WTC11 (cell line): ENCODE measurements at regions not wholly inside any gene's neighbourhood (a gene's known extent, or its start where the extent isn't known, plus 50 kb on each side); places are given as distances from the start of the nearest gene placed in this dataset.
A peak's percentile ranks its signal among the peaks of the same experiment; 100 is the strongest.

Source experiments
- ATAC-seq: fragments of 200-7000 bp; cut with Tn5 transposase; 2 replicates; pipeline ENCODE4 v1.10.0; 2021; ENCODE audit warnings: mild to moderate bottlenecking, moderate library complexity
- CTCF ChIA-PET: fragments of 300-600 bp; sonication (Branson Sonifier 250); formaldehyde crosslinking; loops from one replicate; lab custom pipeline; 2021; ENCODE audit warnings: antibody characterized with exemption; lab: Charles Lee
- POLR2A ChIA-PET: fragments of 350-600 bp; sonication (Branson Sonifier 250); formaldehyde crosslinking; loops from one replicate; lab custom pipeline; 2021; ENCODE audit warnings: antibody characterized with exemption; lab: Charles Lee
- DNase-seq: peaks from one replicate; pipeline ENCODE4 v3.0.0; 2021; ENCODE audit warnings: low spot score
- H3K27ac Mint-ChIP-seq: 2 replicates; pipeline ENCODE4 v1.8.0; 2021; ENCODE audit warnings: mixed read lengths
- H3K27me3 Mint-ChIP-seq: 2 replicates; pipeline ENCODE4 v1.8.0; 2021; ENCODE audit warnings: low read depth, mild to moderate bottlenecking, moderate library complexity, mixed read lengths
- H3K36me3 Mint-ChIP-seq: 2 replicates; pipeline ENCODE4 v1.8.0; 2021; ENCODE audit warnings: mixed read lengths
- H3K4me1 Mint-ChIP-seq: 2 replicates; pipeline ENCODE4 v1.8.0; 2022; ENCODE audit warnings: mixed read lengths
- H3K4me3 Mint-ChIP-seq: 2 replicates; pipeline ENCODE4 v1.8.0; 2021; ENCODE audit warnings: mild to moderate bottlenecking, moderate library complexity, mixed read lengths
- H3K9me3 Mint-ChIP-seq: 2 replicates; pipeline ENCODE4 v1.8.0; 2021; ENCODE audit warnings: mixed read lengths
- ARID4B ChIP-seq: sonication (generic); formaldehyde crosslinking; IDR thresholded peaks from 2 replicates; pipeline ENCODE4 v1.8.0; 2023; ENCODE audit warnings: missing genetic modification reagents, mild to moderate bottlenecking, borderline replicate concordance
- ATF6 ChIP-seq: sonication (generic); formaldehyde crosslinking; IDR thresholded peaks from 2 replicates; pipeline ENCODE4 v1.8.1; 2023; ENCODE audit warnings: mild to moderate bottlenecking, missing genetic modification reagents
- CREM ChIP-seq: sonication (generic); formaldehyde crosslinking; IDR thresholded peaks from 2 replicates; pipeline ENCODE4 v1.8.1; 2022; ENCODE audit warnings: mild to moderate bottlenecking, missing genetic modification reagents, moderate library complexity
- E2F5 ChIP-seq: sonication (generic); formaldehyde crosslinking; IDR thresholded peaks from 2 replicates; pipeline ENCODE4 v1.8.1; 2022; ENCODE audit warnings: mild to moderate bottlenecking, moderate library complexity, missing genetic modification reagents
- EMX1 ChIP-seq: fragments of 250-450 bp; sonication (Bioruptor Pico); IDR thresholded peaks from 2 replicates; pipeline ENCODE4 v1.8.0; 2021; ENCODE audit warnings: mild to moderate bottlenecking
- FOXJ3 ChIP-seq: sonication (generic); formaldehyde crosslinking; IDR thresholded peaks from 2 replicates; pipeline ENCODE4 v1.9.0; 2021; ENCODE audit warnings: missing genetic modification reagents, mild to moderate bottlenecking, borderline replicate concordance
- GABPB1 ChIP-seq: sonication (generic); formaldehyde crosslinking; IDR thresholded peaks from 2 replicates; pipeline ENCODE4 v1.8.1; 2023; ENCODE audit warnings: mild to moderate bottlenecking, missing genetic modification reagents
- HMGA2 ChIP-seq: fragments of 250-450 bp; sonication (Bioruptor Pico); IDR thresholded peaks from 2 replicates; pipeline ENCODE4 v1.4.0; 2021; ENCODE audit warnings: mild to moderate bottlenecking, moderate library complexity
- MXD4 ChIP-seq: fragments of 250-450 bp; sonication (Bioruptor Pico); IDR thresholded peaks from 2 replicates; pipeline ENCODE4 v1.8.0; 2021; ENCODE audit warnings: mild to moderate bottlenecking, moderate library complexity, borderline replicate concordance
- PRDM15 ChIP-seq: sonication (generic); formaldehyde crosslinking; IDR thresholded peaks from 2 replicates; pipeline ENCODE4 v1.8.0; 2022; ENCODE audit warnings: missing genetic modification reagents
- SP1 ChIP-seq: sonication (generic); formaldehyde crosslinking; conservative IDR thresholded peaks from 2 replicates; pipeline ENCODE4 v1.8.1; 2022; ENCODE audit warnings: missing genetic modification reagents
- STAT6 ChIP-seq: sonication (generic); formaldehyde crosslinking; conservative IDR thresholded peaks from 2 replicates; pipeline ENCODE4 v1.8.1; 2023; ENCODE audit warnings: mild to moderate bottlenecking, low read depth, missing genetic modification reagents, moderate library complexity
- TEAD4 ChIP-seq: sonication (generic); formaldehyde crosslinking; IDR thresholded peaks from 2 replicates; pipeline ENCODE4 v1.8.0; 2022; ENCODE audit warnings: mild to moderate bottlenecking, missing genetic modification reagents
- USF2 ChIP-seq: sonication (generic); formaldehyde crosslinking; IDR thresholded peaks from 2 replicates; pipeline ENCODE4 v1.8.1; 2023; ENCODE audit warnings: mild to moderate bottlenecking, missing genetic modification reagents, moderate library complexity
- ZNF219 ChIP-seq: sonication (generic); formaldehyde crosslinking; IDR thresholded peaks from 2 replicates; pipeline ENCODE4 v1.8.0; 2023; ENCODE audit warnings: missing genetic modification reagents, mild to moderate bottlenecking, borderline replicate concordance
- ZNF416 ChIP-seq: fragments of 250-450 bp; sonication (Bioruptor Pico); IDR thresholded peaks from 2 replicates; pipeline ENCODE4 v1.9.0; 2021; ENCODE audit warnings: mild to moderate bottlenecking, inconsistent platforms
- ZSCAN18 ChIP-seq: fragments of 250-450 bp; sonication (Bioruptor Pico); IDR thresholded peaks from 2 replicates; pipeline ENCODE4 v2.1.2; 2022; ENCODE audit warnings: mild to moderate bottlenecking, moderate library complexity

- DNase-seq: no peak
- H3K4me3 Mint-ChIP-seq: no peak overlapping the region
- ChIA-PET POLR2A (no interaction called here), CTCF (interaction anchor here (0.9 kb wide), 1 partner anchor 22 kb away, joined by 4 read pairs; no protein-coding TSS in a partner anchor)
- H3K9me3 Mint-ChIP-seq: peaks cover 77% of the 10 kb centered on the region
- no peak overlapping the region for H3K27ac Mint-ChIP-seq
- no peaks in the 10 kb centered on the region for H3K4me1 Mint-ChIP-seq
- peaks cover 25% of the 10 kb centered on the region for H3K36me3 Mint-ChIP-seq
- peak; percentile 24; the same call in 1 of the 2 replicates for ATAC-seq
- TF ChIP-seq ZNF416 (CRISPR knock-in tag): no peak
- no peak for TF ChIP-seq TEAD4 (CRISPR knock-in tag)
- no peak for TF ChIP-seq MXD4
- TF ChIP-seq EMX1 (CRISPR knock-in tag): no peak
- TF ChIP-seq ZNF219 (CRISPR knock-in tag): no peak
- TF ChIP-seq GABPB1 (CRISPR knock-in tag): no peak
- no peak for TF ChIP-seq STAT6 (CRISPR knock-in tag)
- TF ChIP-seq SP1 (CRISPR knock-in tag): no peak
- no peak for TF ChIP-seq FOXJ3 (CRISPR knock-in tag)
- TF ChIP-seq HMGA2 (CRISPR knock-in tag): no peak
- no peak for TF ChIP-seq USF2
- H3K27me3 Mint-ChIP-seq: no peaks in the 10 kb centered on the region; the same call in 1 of the 2 replicates
These were observed 526.7 kb upstream of the FRG1 start for GRCh38 chr4:189414021-189414420.

GRCh38 chr4:189420572-189420971 is 520.1 kb upstream of the FRG1 start:
- Mint-ChIP-seq H3K27me3 (no peaks in the 10 kb centered on the region; the same call in 1 of the 2 replicates), H3K36me3 (peaks cover 29% of the 10 kb centered on the region), H3K4me3 (no peak overlapping the region), H3K4me1 (no peaks in the 10 kb centered on the region), H3K27ac (no peak overlapping the region), H3K9me3 (peaks cover 52% of the 10 kb centered on the region)
- ChIA-PET CTCF (no interaction called here), POLR2A (no interaction called here)
- TF ChIP-seq ATF6 (CRISPR knock-in tag) (no peak), CREM (CRISPR knock-in tag) (no peak), ZSCAN18 (CRISPR knock-in tag) (no peak), TEAD4 (CRISPR knock-in tag) (no peak), ARID4B (no peak), E2F5 (CRISPR knock-in tag) (no peak), PRDM15 (CRISPR knock-in tag) (no peak)
- ATAC-seq (no peak), DNase-seq (no peak)
